ENCODE measurements at regions not wholly inside any gene's neighbourhood (a gene's known extent, or its start where the extent isn't known, plus 50 kb on each side); places are given as distances from the start of the nearest gene placed in this dataset.

DNA sequence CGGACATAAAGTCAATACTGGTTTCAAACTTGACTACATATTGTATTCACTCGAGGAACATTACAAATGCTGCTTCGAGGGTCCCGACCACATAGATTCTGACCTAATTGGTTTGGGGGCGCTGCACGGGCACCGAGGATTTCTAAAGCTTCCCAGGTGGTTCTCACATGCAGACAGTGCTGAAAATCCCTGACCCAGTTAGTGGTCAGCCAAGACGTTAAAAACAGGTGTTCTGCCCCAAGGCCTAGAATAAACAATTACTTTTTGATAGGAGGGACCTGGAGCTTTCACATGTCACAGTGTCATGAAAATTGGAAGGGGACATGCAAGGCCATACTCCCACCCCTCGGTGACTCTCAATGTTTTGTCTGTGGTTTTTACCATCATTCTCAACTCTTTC is 368.9 kb downstream of the RNF144A start:
- TF ChIP-seq, protein P1, sequence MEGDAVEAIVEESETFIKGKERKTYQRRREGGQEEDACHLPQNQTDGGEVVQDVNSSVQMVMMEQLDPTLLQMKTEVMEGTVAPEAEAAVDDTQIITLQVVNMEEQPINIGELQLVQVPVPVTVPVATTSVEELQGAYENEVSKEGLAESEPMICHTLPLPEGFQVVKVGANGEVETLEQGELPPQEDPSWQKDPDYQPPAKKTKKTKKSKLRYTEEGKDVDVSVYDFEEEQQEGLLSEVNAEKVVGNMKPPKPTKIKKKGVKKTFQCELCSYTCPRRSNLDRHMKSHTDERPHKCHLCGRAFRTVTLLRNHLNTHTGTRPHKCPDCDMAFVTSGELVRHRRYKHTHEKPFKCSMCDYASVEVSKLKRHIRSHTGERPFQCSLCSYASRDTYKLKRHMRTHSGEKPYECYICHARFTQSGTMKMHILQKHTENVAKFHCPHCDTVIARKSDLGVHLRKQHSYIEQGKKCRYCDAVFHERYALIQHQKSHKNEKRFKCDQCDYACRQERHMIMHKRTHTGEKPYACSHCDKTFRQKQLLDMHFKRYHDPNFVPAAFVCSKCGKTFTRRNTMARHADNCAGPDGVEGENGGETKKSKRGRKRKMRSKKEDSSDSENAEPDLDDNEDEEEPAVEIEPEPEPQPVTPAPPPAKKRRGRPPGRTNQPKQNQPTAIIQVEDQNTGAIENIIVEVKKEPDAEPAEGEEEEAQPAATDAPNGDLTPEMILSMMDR (IDR thresholded peaks at IDR 0.05 in 4 of 5, conservative IDR thresholded peaks at IDR 0.05 in 1 of 5): no peak
- no peak for TF ChIP-seq POLR2A (IDR thresholded peaks at IDR 0.05)
